ENCODE measurements at regions not wholly inside any gene's neighbourhood (a gene's known extent, or its start where the extent isn't known, plus 50 kb on each side); places are given as distances from the start of the nearest gene placed in this dataset.

DNA sequence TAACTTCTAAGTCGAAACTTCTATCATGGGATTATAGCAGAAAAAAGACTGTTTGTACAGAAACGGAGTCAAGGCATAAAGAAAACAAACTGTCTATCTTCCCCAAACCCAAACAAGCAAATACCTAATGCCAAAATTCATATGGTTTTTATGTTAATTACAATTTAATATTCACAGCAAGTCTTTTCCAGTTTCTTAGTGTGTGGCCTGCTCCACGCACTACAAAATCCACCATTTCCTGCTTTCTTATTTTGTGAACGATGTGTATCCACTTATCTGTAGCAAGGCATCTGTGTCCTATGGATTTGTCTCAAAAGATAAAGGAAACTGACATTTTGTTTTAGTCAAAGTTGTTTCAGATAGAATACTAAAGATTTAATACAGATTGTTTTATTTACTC, 588.0 kb upstream of the CCDC54 start:
- intact Hi-C loops (cut with DNase I; ENCODE audit: low total_unique reads): no loop called here

DNA sequence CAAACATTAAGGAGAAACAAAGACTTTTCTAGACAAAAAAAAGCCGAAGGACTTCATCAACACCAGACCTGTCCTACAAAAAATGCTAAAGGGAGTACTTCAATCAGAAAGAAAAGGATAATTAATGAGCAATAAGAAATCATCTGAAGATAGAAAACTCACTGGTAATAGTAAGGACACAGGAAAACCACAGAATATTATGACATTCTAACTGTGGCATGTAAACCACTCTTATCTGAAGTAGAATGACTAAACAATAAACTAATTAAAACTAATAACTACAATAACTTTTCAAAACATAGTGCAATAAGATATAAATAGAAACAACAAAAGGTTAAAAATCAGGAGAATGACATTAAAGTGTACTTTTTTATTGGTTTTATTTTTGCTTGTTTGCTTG, 584.5 kb upstream of the CCDC54 start:
- Histone ChIP-seq H3K4me3 (no peak overlapping the region), H3K27me3 (no peaks in the 10 kb centered on the region), H3K27ac (no peak overlapping the region), H3K36me3 (no peaks in the 10 kb centered on the region), H3K4me1 (no peaks in the 10 kb centered on the region), H3K9me3 (no peaks in the 10 kb centered on the region)
- TF ChIP-seq, protein P1, sequence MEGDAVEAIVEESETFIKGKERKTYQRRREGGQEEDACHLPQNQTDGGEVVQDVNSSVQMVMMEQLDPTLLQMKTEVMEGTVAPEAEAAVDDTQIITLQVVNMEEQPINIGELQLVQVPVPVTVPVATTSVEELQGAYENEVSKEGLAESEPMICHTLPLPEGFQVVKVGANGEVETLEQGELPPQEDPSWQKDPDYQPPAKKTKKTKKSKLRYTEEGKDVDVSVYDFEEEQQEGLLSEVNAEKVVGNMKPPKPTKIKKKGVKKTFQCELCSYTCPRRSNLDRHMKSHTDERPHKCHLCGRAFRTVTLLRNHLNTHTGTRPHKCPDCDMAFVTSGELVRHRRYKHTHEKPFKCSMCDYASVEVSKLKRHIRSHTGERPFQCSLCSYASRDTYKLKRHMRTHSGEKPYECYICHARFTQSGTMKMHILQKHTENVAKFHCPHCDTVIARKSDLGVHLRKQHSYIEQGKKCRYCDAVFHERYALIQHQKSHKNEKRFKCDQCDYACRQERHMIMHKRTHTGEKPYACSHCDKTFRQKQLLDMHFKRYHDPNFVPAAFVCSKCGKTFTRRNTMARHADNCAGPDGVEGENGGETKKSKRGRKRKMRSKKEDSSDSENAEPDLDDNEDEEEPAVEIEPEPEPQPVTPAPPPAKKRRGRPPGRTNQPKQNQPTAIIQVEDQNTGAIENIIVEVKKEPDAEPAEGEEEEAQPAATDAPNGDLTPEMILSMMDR (IDR thresholded peaks at IDR 0.05): no peak
- no peak for TF ChIP-seq POLR2A (IDR thresholded peaks at IDR 0.05)
- DNase-seq: no peak
- intact Hi-C loops (cut with DNase I; ENCODE audit: low total_unique reads): no loop called here

More for the DNA sequence above, 588.0 kb upstream of the CCDC54 start:
- no peak overlapping the region for H3K27ac ChIP-seq
- TF ChIP-seq POLR2A (IDR thresholded peaks at IDR 0.05): no peak
- TF ChIP-seq, protein P1 (IDR thresholded peaks at IDR 0.05): no peak
- no peaks in the 10 kb centered on the region for H3K27me3 ChIP-seq
- no peak for DNase-seq
- no peak overlapping the region for H3K4me3 ChIP-seq
- no peaks in the 10 kb centered on the region for H3K36me3 ChIP-seq
- no peaks in the 10 kb centered on the region for H3K4me1 ChIP-seq
- no peaks in the 10 kb centered on the region for H3K9me3 ChIP-seq

DNA sequence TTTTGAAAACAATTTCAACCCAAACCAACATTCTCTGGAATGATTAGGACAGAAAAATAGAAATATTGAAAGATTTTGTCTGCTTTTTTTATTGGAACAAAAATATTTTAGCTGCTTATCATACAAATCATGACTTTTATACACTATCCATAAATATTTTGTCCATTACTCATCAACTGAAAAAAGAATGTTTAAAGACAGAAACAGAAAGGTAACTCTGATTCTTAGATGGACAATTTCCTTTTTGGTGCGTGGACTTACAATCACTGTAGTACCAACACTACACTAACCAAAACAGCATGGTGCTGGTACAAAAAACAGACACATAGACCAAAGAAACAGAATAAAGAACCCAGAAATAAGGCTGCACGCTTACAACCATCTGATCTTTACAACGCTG, 582.8 kb upstream of the CCDC54 start:
- Histone ChIP-seq H3K4me3 (no peak overlapping the region), H3K27ac (no peak overlapping the region), H3K36me3 (no peaks in the 10 kb centered on the region), H3K27me3 (no peaks in the 10 kb centered on the region), H3K4me1 (no peaks in the 10 kb centered on the region), H3K9me3 (no peaks in the 10 kb centered on the region)
- TF ChIP-seq POLR2A (IDR thresholded peaks at IDR 0.05): no peak
- TF ChIP-seq, protein P1 (IDR thresholded peaks at IDR 0.05): no peak
- intact Hi-C loops (cut with DNase I; ENCODE audit: low total_unique reads): no loop called here
- DNase-seq: no peak

DNA sequence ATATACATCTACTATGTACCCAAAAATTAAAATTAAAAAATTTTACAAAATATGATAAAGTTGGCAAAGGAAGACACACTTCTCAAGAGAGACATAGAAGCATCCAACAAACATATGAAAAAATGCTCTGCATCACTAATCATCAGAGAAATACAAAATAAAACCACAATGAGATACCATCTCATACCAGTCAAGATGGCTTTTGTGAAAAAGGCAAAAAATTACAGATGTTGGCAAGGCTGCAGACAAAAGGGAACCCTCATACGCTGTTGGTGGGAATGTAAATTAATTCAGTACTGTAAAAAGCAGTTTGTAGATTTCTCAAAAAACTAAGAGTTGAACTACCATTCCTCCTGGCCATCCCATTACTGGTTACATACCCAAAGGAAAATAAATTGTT, 581.7 kb upstream of the CCDC54 start:
- Histone ChIP-seq H3K4me3 (no peak overlapping the region), H3K27ac (no peak overlapping the region), H3K9me3 (no peaks in the 10 kb centered on the region), H3K36me3 (no peaks in the 10 kb centered on the region), H3K27me3 (no peaks in the 10 kb centered on the region), H3K4me1 (no peaks in the 10 kb centered on the region)
- DNase-seq: no peak
- TF ChIP-seq, protein P1 (IDR thresholded peaks at IDR 0.05): no peak
- TF ChIP-seq POLR2A (IDR thresholded peaks at IDR 0.05): no peak
- intact Hi-C loops (cut with DNase I; ENCODE audit: low total_unique reads): no loop called here

DNA sequence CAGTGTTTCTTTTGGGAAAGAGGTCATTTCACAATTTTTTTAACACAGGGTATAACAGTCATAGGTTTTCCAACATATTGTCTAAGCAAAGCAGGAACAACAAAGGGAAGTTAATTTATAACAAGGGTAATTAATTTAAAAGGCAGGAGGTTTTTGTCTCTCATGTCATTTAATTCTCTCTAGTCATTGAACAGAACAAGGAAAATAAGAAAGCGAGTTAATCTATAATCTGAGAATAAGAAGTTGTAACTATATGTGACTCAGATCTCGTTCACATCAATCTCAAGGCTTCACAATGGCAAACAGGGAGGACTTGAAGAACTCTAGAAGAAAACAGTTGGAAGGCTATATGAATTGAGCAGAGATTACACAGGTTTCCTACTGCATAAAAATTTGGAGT, 579.8 kb upstream of the CCDC54 start:
- DNase-seq: no peak
- TF ChIP-seq POLR2A (IDR thresholded peaks at IDR 0.05): no peak
- TF ChIP-seq, protein P1 (IDR thresholded peaks at IDR 0.05): no peak
- Histone ChIP-seq H3K36me3 (no peaks in the 10 kb centered on the region), H3K27ac (no peak overlapping the region), H3K4me1 (no peaks in the 10 kb centered on the region), H3K9me3 (no peaks in the 10 kb centered on the region), H3K4me3 (no peak overlapping the region), H3K27me3 (no peaks in the 10 kb centered on the region)
- intact Hi-C loops (cut with DNase I; ENCODE audit: low total_unique reads): no loop called here

All from uterus (tissue), 3 donors.